K562 (cell line): ENCODE measurements at regions not wholly inside any gene's neighbourhood (a gene's known extent, or its start where the extent isn't known, plus 50 kb on each side); places are given as distances from the start of the nearest gene placed in this dataset.

ENCODE experiments used
- ATAC-seq: fragments of 200-7000 bp; cut with Tn5 transposase; 3 replicates; pipeline ENCODE4 v1.9.1; 2020; ENCODE audit warnings: moderate library complexity
- BruUV-seq: library from RNA; stranded (reverse); fragments of 400-500 nt; replicated peaks from 2 replicates; lab custom pipeline; 2021; lab: Mats Ljungman, UMichigan
- CTCF ChIA-PET: fragments of 300-600 bp; formaldehyde crosslinking; extraction: SDS; loops from one replicate; lab custom pipeline; 2021; ENCODE audit warnings: low intra/inter-chr PET ratio; lab: Yijun Ruan, JAX
- POLR2A ChIA-PET: fragments of 300-600, 350-650 bp; sonication (Branson Sonifier 250); formaldehyde crosslinking; extraction: SDS; loops from one replicate; lab custom pipeline; 2021; ENCODE audit warnings: antibody characterized with exemption, inconsistent platforms; lab: Yijun Ruan, JAX
- DNase-seq, 4 experiments: peaks; one replicate each; pipeline versions ENCODE4 v3.0.0 to v3.0.0-alpha.2; 2011 to 2018; ENCODE audit warnings: low spot score in 3 of 4, mixed read lengths in 3 of 4; ENCODE audit errors: extremely low read depth in 1 of 4
- FAIRE-seq: peaks from 2 replicates; lab custom pipeline; 2011; peaks lifted over from hg19 to GRCh38; lab: Jason Lieb, UNC
- H2AFZ ChIP-seq: 2 replicates; pipeline ENCODE4 v1.6.0; 2011; ENCODE audit warnings: low read depth, low read length, control low read depth, inconsistent platforms
- H3K27ac ChIP-seq: fragments of 200-600 bp; 3 replicates; pipeline ENCODE4 v1.8.0; 2011; ENCODE audit warnings: low read depth, mild to moderate bottlenecking, control low read depth, inconsistent platforms, low read length, moderate library complexity, mixed read lengths; ENCODE audit errors: extremely low read depth
- H3K27me3 ChIP-seq, 2 experiments: fragments of 300-600 bp in 1 of 2; 2 replicates in 1 of 2; 3 replicates in 1 of 2; pipeline versions ENCODE4 v1.6.0 to v1.8.0; 2011; ENCODE audit warnings: inconsistent platforms in 2 of 2, low read length in 2 of 2, mild to moderate bottlenecking in 1 of 2, mixed read lengths in 1 of 2, moderate library complexity in 1 of 2; ENCODE audit not compliant: control insufficient read depth in 2 of 2, insufficient read depth in 2 of 2
- H3K36me3 ChIP-seq: fragments of 300-600 bp; 3 replicates; pipeline ENCODE4 v1.8.0; 2011; ENCODE audit warnings: mild to moderate bottlenecking, low read length, inconsistent platforms; ENCODE audit not compliant: control insufficient read depth, insufficient read depth
- H3K4me1 ChIP-seq, 2 experiments: fragments of 200-600 bp in 1 of 2; replicated peaks in 1 of 2; 2 replicates in 1 of 2; 3 replicates in 1 of 2; pipeline versions ENCODE4 v1.5.1 to v1.8.0; 2011; ENCODE audit warnings: inconsistent platforms in 2 of 2, low read length in 2 of 2, mild to moderate bottlenecking in 1 of 2, mixed read lengths in 1 of 2, moderate library complexity in 1 of 2; ENCODE audit not compliant: control insufficient read depth in 2 of 2, insufficient read depth in 2 of 2
- H3K4me2 ChIP-seq: 2 replicates; pipeline ENCODE4 v1.6.1; 2011; ENCODE audit warnings: low read length, control low read depth, inconsistent platforms, mixed read lengths; ENCODE audit not compliant: insufficient read depth
- H3K4me3 ChIP-seq: fragments of 200-600 bp; sonication (generic), shearing (Covaris generic); 2 replicates; pipeline ENCODE4 v1.5.1; 2016; ENCODE audit warnings: control low read depth, inconsistent platforms
- H3K79me2 ChIP-seq: fragments of 200-600 bp; 3 replicates; pipeline ENCODE4 v1.8.0; 2011; ENCODE audit warnings: low read length, inconsistent platforms; ENCODE audit not compliant: control insufficient read depth, insufficient read depth
- H3K9ac ChIP-seq, 2 experiments: 2 replicates each; pipeline versions ENCODE4 v1.6.0 to v1.6.1; 2011; ENCODE audit warnings: low read depth in 2 of 2, low read length in 2 of 2, control low read depth in 1 of 2, inconsistent platforms in 1 of 2, mild to moderate bottlenecking in 1 of 2, mixed read lengths in 1 of 2; ENCODE audit not compliant: insufficient read depth in 1 of 2
- H3K9me1 ChIP-seq: one replicate; pipeline ENCODE4 v1.6.0; 2011; ENCODE audit warnings: inconsistent platforms, mild to moderate bottlenecking, low read length, moderate library complexity; ENCODE audit not compliant: control insufficient read depth, insufficient read depth
- H3K9me3 ChIP-seq: replicated peaks from 2 replicates; pipeline ENCODE4 v1.5.1; 2011; ENCODE audit warnings: low read depth, low read length, inconsistent platforms; ENCODE audit not compliant: control insufficient read depth, insufficient read depth
- H4K20me1 ChIP-seq: replicated peaks from 2 replicates; pipeline ENCODE4 v1.6.1; 2011; ENCODE audit warnings: low read length, inconsistent platforms, mixed read lengths; ENCODE audit not compliant: control insufficient read depth, insufficient read depth
- CSDE1 ChIP-seq, 2 experiments: fragments of 450-650 bp; IDR thresholded peaks; 2 replicates each; pipeline ENCODE4 v1.6.1; 2016; ENCODE audit warnings: mild to moderate bottlenecking in 1 of 2
- MAZ ChIP-seq, 2 experiments: fragments of 450-650 bp in 1 of 2; sonication (generic) in 1 of 2; formaldehyde crosslinking; IDR thresholded peaks in 1 of 2; conservative IDR thresholded peaks in 1 of 2; 2 replicates each; pipeline versions ENCODE4 v1.4.0 to v1.5.0; 2020; ENCODE audit warnings: mild to moderate bottlenecking in 1 of 2, missing genetic modification reagents in 1 of 2
- PRDM10 ChIP-seq: fragments of 450-650 bp; IDR thresholded peaks from 2 replicates; pipeline ENCODE4 v1.6.1; 2018; ENCODE audit not compliant: partially characterized antibody
- SMARCE1 ChIP-seq: fragments of 450-650 bp; IDR thresholded peaks from 2 replicates; pipeline ENCODE4 v1.7.1; 2016; ENCODE audit warnings: mild to moderate bottlenecking
- ZNF695 ChIP-seq: fragments of 450-650 bp; formaldehyde crosslinking; IDR thresholded peaks from 2 replicates; pipeline ENCODE4 v1.4.0; 2020; ENCODE audit warnings: mild to moderate bottlenecking, moderate library complexity
- WGBS: fragments of 100-300 bp; shearing (Covaris generic); methylation state at CpG from one replicate; pipeline ENCODE4 v1.1.6; 2016; ENCODE audit warnings: low coverage, mixed read lengths; ENCODE audit not compliant: insufficient coverage; ENCODE audit errors: missing lambda C conversion rate; 5-methylcytosine and 5-hydroxymethylcytosine counted together
- in situ Hi-C: fragments of 300-500 bp; cut with MboI; formaldehyde crosslinking; loops from 4 replicates; pipeline ENCODE4 v1.15.0; 2018; ENCODE audit warnings: inconsistent platforms, mixed read lengths
- intact Hi-C: fragments of 100-400 bp; cut with micrococcal nuclease; formaldehyde crosslinking; loops from 2 replicates; pipeline ENCODE4 v1.14.2; 2022

DNA sequence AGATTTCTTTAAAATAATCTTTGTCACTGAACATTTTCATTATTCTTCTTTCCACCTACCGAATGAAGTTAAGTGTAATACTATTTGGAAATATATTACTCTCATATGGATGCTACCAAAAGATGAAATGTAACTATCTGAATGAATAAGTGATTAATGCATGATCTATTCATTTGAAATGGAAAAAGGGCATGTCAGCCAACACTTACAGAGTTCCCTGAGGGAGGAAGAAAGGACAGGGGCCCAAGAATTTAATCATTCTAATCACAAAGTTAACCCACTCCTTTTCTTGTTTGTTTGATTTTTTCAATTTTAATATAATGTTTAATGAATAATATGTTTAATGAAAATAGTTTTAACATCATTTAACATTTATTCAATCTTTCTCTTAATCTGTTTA lies 129.4 kb downstream of the ZC3H11B start:
- no peaks in the 10 kb centered on the region for H3K9me1 ChIP-seq
- DNase-seq (no peak), ATAC-seq (no peak), FAIRE-seq (no peak)
- TF ChIP-seq PRDM10 (no peak), SMARCE1 (no peak), CSDE1 (IDR thresholded peaks at IDR 0.05) (no peak), ZNF695 (no peak), MAZ (CRISPR knock-in tag; conservative IDR thresholded peaks at IDR 0.05 in 1 of 2, IDR thresholded peaks at IDR 0.05 in 1 of 2) (no peak)
- H3K27ac ChIP-seq = no peak overlapping the region
- H3K27me3 ChIP-seq = peaks cover 0 to 3% of the 10 kb centered on the region in 2 experiments; a peak in 1 of 5 replicates
- CTCF ChIA-PET = no interaction called here
- POLR2A ChIA-PET = no interaction called here
- H3K4me3 ChIP-seq = no peak overlapping the region
- H3K9ac ChIP-seq = no peak overlapping the region
- H4K20me1 ChIP-seq = no peaks in the 10 kb centered on the region
- H3K79me2 ChIP-seq = no peaks in the 10 kb centered on the region
- no peaks in the 10 kb centered on the region for H3K4me1 ChIP-seq
- no peak overlapping the region for H2AFZ ChIP-seq
- in situ Hi-C loops (no loop called here), intact Hi-C loops (no loop called here)
- BruUV-seq = no TSS peak
- H3K9me3 ChIP-seq = no peaks in the 10 kb centered on the region
- no peaks in the 10 kb centered on the region for H3K36me3 ChIP-seq
- no peak overlapping the region for H3K4me2 ChIP-seq
- 0% methylated on average over 1 of the region's 1 CpG for WGBS
